Left ventricle myocardium inferior (tissue), 1 donor: ENCODE measurements at regions not wholly inside any gene's neighbourhood (a gene's known extent, or its start where the extent isn't known, plus 50 kb on each side); places are given as distances from the start of the nearest gene placed in this dataset.

Source experiments
- DNase-seq: peaks from one replicate; pipeline ENCODE4 v3.0.0-alpha.2; 2020
- H3K27ac ChIP-seq: fragments of 200-600 bp; replicated peaks from 2 replicates; pipeline ENCODE4 v1.8.0; 2021
- H3K27me3 ChIP-seq: fragments of 200-600 bp; 2 replicates; pipeline ENCODE4 v1.8.0; 2021; ENCODE audit warnings: low read depth
- H3K36me3 ChIP-seq: fragments of 200-600 bp; 2 replicates; pipeline ENCODE4 v1.8.0; 2021
- H3K4me1 ChIP-seq: fragments of 200-600 bp; 2 replicates; pipeline ENCODE4 v1.8.0; 2021
- H3K4me3 ChIP-seq: fragments of 200-600 bp; 2 replicates; pipeline ENCODE4 v1.8.0; 2021; ENCODE audit warnings: mild to moderate bottlenecking, moderate library complexity
- H3K9me3 ChIP-seq: fragments of 200-600 bp; replicated peaks from 2 replicates; pipeline ENCODE4 v1.8.0; 2021
- CTCF ChIP-seq: fragments of 200-600 bp; IDR thresholded peaks from 2 replicates; pipeline ENCODE4 v1.8.0; 2021; ENCODE audit warnings: antibody characterized with exemption, mild to moderate bottlenecking, borderline replicate concordance
- intact Hi-C: fragments of 100-400 bp; cut with micrococcal nuclease; formaldehyde crosslinking; loops from one replicate; pipeline ENCODE4 v1.11.0; 2022
- donor health status: DM: no; HTN: yes; CAD: no; lungs with severe emphysema.

GRCh38 chr7:81648716-81649115 is 121.1 kb downstream of the HGF start:
- H3K27ac ChIP-seq = no peak overlapping the region
- no peaks in the 10 kb centered on the region for H3K36me3 ChIP-seq
- H3K4me1 ChIP-seq = no peaks in the 10 kb centered on the region
- H3K9me3 ChIP-seq = peaks cover 27% of the 10 kb centered on the region
- H3K4me3 ChIP-seq = no peak overlapping the region
- no peaks in the 10 kb centered on the region for H3K27me3 ChIP-seq
- no peak for DNase-seq
- intact Hi-C loops = no loop called here
- no peak for TF ChIP-seq CTCF

- H3K4me3 ChIP-seq = no peak overlapping the region
- no peak for TF ChIP-seq CTCF
- H3K27me3 ChIP-seq = no peaks in the 10 kb centered on the region
- intact Hi-C loops = no loop called here
- DNase-seq = no peak
- H3K27ac ChIP-seq = no peak overlapping the region
- H3K36me3 ChIP-seq = no peaks in the 10 kb centered on the region
- H3K4me1 ChIP-seq = no peaks in the 10 kb centered on the region
- peaks cover 13% of the 10 kb centered on the region for H3K9me3 ChIP-seq
Observed at GRCh38 chr7:81645435-81645834, 124.4 kb downstream of the HGF start.

- Histone ChIP-seq H3K4me3 (no peak overlapping the region), H3K36me3 (no peaks in the 10 kb centered on the region), H3K27me3 (no peaks in the 10 kb centered on the region), H3K9me3 (peaks cover 13% of the 10 kb centered on the region), H3K4me1 (no peaks in the 10 kb centered on the region), H3K27ac (no peak overlapping the region)
- intact Hi-C loops = no loop called here
- no peak for TF ChIP-seq CTCF
- no peak for DNase-seq
Observed at GRCh38 chr7:81641873-81642272, 128.0 kb downstream of the HGF start.

- intact Hi-C loops = no loop called here
- Histone ChIP-seq H3K27me3 (no peaks in the 10 kb centered on the region), H3K4me1 (no peaks in the 10 kb centered on the region), H3K27ac (peak overlapping the region; percentile 38), H3K4me3 (no peak overlapping the region), H3K36me3 (no peaks in the 10 kb centered on the region), H3K9me3 (peaks cover 13% of the 10 kb centered on the region)
- no peak for DNase-seq
- TF ChIP-seq CTCF = no peak
Observed at GRCh38 chr7:81638198-81638597, 131.6 kb downstream of the HGF start.

- H3K27ac ChIP-seq = peak overlapping the region; percentile 38
- intact Hi-C loops = no loop called here
- no peak for DNase-seq
- H3K36me3 ChIP-seq = no peaks in the 10 kb centered on the region
- no peaks in the 10 kb centered on the region for H3K4me1 ChIP-seq
- no peaks in the 10 kb centered on the region for H3K27me3 ChIP-seq
- peaks cover 13% of the 10 kb centered on the region for H3K9me3 ChIP-seq
- H3K4me3 ChIP-seq = no peak overlapping the region
- no peak for TF ChIP-seq CTCF
Observed at GRCh38 chr7:81637534-81637933, 132.3 kb downstream of the HGF start.

- intact Hi-C loops = no loop called here
- TF ChIP-seq CTCF = no peak
Observed at GRCh38 chr7:81632418-81632817, 137.4 kb downstream of the HGF start.

More at GRCh38 chr7:81632418-81632817, 137.4 kb downstream of the HGF start:
- H3K9me3 ChIP-seq = no peaks in the 10 kb centered on the region
- H3K4me3 ChIP-seq = no peak overlapping the region
- no peaks in the 10 kb centered on the region for H3K36me3 ChIP-seq
- DNase-seq = no peak
- no peaks in the 10 kb centered on the region for H3K27me3 ChIP-seq
- H3K4me1 ChIP-seq = no peaks in the 10 kb centered on the region
- H3K27ac ChIP-seq = no peak overlapping the region
